Iris pigment epithelial cell (primary cell): ENCODE measurements at regions not wholly inside any gene's neighbourhood (a gene's known extent, or its start where the extent isn't known, plus 50 kb on each side); places are given as distances from the start of the nearest gene placed in this dataset.
A peak's percentile ranks its signal among the peaks of the same experiment; 100 is the strongest.

Experiments
- DNase-seq: peaks from one replicate; pipeline ENCODE4 v3.0.0-alpha.2; 2011; ENCODE audit warnings: low read depth

- DNase-seq, result no peak
These were observed 971.1 kb upstream of the ACVR2A start for GRCh38 chr2:146873646-146874259.

DNA sequence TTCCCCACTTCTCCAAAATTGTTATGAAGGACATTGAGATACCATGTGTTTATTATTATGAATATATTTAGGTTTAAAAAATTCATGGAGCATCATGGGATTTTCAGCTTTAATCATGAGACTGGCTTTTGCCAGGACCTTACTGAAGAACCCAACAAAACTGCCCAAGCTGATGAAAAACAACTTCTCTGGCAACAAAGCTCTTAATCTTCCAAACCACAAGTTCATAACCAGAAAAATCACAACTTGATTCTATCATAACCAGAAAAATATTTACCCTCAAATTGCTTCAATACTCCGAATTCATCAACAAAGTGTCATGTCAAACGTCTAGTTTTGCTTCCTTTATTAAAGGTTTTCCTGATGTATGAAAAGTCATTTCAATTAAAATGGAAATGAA is 971.8 kb upstream of the ACVR2A start:
- peak; percentile 16 for DNase-seq

GRCh38 chr2:146870691-146871090 is 974.1 kb upstream of the ACVR2A start:
- no peak for DNase-seq

DNA sequence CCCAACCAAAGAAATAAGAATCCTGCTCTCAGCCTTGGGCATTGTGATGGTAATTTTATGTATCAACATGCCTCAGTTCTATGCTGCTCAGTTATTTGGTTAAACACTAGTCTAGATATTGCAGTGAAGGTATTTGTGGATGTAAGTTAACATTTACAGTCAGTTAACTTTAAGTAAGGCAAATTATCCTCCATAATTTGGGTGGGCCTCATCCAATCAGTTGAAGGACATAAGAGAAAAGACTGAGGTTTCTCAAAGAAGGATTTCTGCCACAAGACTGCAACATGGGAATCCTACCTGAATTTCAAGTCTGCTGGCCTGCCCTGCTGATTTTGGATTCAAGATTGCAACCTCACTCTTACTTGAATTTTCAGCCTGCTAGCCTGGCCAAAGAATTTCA is 975.5 kb upstream of the ACVR2A start:
- no peak for DNase-seq

GRCh38 chr2:146868051-146868450 is 976.8 kb upstream of the ACVR2A start:
- DNase-seq, result no peak

DNA sequence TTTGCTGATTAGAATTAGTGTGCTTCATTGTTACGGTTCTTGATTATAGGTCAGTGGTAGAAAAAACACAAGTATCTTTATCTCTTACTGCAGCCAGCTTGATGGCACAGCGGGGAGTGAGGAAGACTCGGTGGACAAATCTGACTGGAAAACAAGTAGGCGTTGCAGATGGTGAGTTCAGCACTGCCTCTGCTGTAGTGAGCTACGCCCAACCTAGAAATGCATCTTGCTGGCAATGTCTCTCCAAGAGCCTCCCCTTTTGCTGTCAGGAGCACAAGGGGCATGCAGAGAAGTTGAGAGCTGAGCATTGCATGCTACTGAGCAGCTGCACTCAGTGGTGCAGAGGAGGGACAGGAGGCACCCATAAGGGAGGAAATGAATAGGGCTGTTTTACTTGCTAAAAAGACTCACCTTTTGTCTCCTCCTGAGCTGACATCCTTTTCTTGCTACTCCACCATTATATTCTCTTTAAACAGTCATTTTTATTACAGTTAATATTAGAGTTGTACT is 977.3 kb upstream of the ACVR2A start:
- DNase-seq, result no peak

- DNase-seq, result peak; percentile 64
These were observed 990.9 kb upstream of the ACVR2A start for GRCh38 chr2:146853741-146854444.

DNA sequence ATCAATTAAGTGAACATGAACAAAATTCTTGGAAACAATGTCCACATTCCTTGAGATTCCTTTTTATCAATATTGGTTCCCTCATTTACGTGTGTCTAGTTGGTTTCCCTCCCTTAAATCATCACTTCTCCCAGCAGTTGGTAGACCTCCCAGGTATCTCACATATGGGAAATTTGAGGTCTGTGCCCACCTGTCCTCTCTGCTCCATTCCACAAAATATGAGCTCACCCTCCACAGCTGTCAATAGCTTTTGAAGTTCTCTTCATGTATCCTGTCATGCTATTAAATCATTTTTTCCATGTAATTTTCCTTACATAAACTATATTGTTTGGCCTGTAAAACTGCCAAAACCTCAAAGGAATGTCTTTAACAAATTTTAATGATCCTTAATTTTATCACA is 992.2 kb upstream of the ACVR2A start:
- no peak for DNase-seq

- peak; percentile 75 for DNase-seq
These were observed 994.1 kb upstream of the ACVR2A start for GRCh38 chr2:146850746-146851145.

- DNase-seq, result no peak
These were observed 997.0 kb upstream of the ACVR2A start for GRCh38 chr2:146847846-146848245.

DNA sequence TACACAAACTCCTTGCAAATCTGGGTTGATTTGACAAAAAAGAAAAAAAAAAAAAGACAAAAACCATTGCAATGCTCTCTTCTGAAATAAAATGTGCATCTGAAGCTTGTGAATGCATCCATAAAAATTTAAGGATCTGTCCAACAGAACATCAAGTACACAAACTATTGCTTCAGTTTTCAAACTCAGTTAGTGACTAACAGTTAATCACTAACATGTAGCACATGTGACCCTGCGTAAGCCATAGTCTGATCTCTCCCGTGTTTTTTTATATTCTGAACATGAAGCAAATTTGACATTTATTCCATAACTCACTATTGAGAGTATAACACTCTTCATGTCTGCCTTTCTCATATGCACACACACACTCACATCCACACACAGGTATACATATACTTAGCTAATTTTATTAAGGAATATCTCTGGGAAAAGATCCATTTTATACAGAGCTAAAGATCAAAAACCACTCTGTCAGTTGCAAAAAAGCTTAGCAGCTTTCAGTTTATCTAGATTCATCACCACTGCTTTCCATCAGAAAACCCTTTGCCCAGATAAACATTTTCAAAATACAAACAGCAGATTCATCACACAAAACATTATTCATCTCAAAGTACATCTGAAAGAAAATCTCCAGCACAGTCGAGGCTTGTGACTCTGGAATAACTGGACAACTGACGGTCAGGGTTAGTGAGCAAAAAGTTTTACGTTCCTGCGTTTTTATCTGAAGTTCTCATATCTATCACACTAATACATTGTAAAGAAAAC is 1000.4 kb upstream of the ACVR2A start:
- DNase-seq, result peak; percentile 68

- peak; percentile 38 for DNase-seq
These were observed 1007.0 kb upstream of the ACVR2A start for GRCh38 chr2:146837857-146838256.

- no peak for DNase-seq
These were observed 1018.4 kb upstream of the ACVR2A start for GRCh38 chr2:146826388-146826787.

DNA sequence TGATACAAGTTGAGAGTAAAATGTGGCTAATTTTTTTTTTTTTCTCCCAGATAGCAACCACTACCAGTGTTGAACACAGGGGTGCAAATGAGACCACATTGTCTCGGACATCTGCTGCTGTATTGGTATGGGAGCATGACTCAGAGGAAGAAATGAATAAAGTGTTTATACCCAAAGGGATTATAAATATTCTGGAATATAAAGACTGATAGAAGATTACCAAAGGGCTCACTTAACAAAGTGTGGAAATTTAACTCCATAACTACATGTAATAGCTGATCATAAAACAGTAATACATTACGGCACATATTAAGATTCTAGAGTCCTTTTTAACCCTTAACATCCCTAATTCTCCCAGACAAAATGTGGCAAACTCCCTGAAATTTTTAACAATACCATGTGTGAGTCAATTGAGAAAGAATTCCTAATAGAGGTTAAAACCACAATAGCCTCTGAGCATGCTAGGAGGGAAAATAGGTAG is 1023.0 kb upstream of the ACVR2A start:
- peak; percentile 89 for DNase-seq

DNA sequence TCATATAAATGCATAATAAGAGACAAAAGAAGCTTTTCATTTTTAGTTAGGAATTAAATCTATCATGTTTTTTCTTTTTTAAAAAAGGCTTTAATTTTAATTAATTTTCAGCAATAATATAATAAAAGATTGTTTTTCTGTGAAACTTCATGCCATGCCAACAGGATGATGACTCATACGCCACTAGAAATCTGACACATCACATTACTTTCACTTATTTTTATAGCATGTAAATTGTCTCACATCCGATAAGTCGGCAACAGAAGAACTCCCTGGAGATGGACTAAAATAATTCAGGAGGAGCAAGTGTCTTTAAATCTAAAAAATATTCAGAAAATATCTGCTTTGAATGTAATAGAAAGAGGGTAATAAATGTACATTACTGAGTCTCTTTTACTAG is 1024.2 kb upstream of the ACVR2A start:
- DNase-seq, result peak; percentile 82

DNA sequence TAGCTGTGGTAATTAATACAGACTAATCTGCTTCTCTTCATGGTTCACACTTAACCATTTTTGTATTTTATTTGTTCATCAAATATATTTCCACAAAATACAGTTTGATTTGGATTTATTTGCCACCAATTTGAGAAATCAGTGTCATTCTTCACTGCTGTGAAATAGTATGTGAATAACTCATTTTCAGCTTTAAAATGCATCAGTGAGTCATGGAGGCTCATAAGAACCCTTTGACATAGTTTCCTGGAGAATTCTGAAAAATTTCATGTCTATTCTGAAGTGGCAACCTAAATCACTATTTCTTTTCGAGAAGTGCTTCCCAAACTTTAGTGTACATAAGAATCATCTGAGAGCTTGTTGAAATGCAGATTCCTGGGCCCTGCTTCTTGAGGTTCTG is 1026.7 kb upstream of the ACVR2A start:
- peak; percentile 75 for DNase-seq

DNA sequence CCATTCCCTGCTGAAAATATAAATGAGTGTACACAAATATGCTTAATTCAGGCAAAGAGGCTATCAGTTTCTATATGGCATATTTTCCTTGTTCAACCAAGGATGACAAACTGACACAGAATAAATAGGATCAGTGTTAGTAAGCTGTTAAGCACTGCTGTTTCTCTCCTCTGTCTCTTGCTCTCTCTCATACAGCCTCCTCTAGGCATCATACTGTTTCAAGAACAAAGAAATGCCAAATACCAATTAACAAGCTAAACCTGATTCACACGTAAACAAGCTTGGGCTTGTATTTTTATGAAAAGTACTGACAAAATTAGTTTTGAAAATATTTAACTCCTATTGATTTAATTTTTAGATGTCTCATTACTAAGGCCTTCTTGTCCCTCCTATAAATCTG is 1027.2 kb upstream of the ACVR2A start:
- DNase-seq, result no peak

GRCh38 chr2:146814971-146815370 is 1029.9 kb upstream of the ACVR2A start:
- DNase-seq, result no peak

- DNase-seq, result no peak
These were observed 1037.2 kb upstream of the ACVR2A start for GRCh38 chr2:146807568-146808168.

GRCh38 chr2:146806364-146807005 is 1038.3 kb upstream of the ACVR2A start:
- DNase-seq, result peak; percentile 73

- no peak for DNase-seq
These were observed 1040.5 kb upstream of the ACVR2A start for GRCh38 chr2:146804288-146804687.

DNA sequence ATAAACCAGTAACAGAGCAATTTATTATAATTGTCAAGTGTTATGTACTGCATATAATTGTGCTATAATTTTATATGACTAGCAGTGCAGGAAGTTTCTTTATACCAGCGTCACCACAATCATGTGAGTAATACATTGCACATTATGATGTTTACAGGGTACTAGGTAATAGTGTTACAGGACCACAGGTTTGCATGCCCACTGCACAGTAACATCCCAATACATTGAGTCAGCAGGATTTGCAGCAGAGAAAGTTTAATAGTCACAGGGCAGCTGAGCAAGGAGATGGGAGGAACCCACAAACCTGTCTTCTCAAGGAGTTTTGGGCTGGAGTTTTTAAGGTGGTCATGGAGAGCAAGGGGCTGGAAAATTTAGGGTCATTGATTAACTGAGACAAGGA is 1042.9 kb upstream of the ACVR2A start:
- no peak for DNase-seq
